ENCODE measurements at regions not wholly inside any gene's neighbourhood (a gene's known extent, or its start where the extent isn't known, plus 50 kb on each side); places are given as distances from the start of the nearest gene placed in this dataset.
A peak's percentile ranks its signal among the peaks of the same experiment; 100 is the strongest.

GRCh38 chr12:124225730-124226129 lies 69.2 kb upstream of the RFLNA start:
- DNase-seq: no peak

- no peak for DNase-seq
Measured at GRCh38 chr12:124227951-124228711, 66.8 kb upstream of the RFLNA start.

- no peak for DNase-seq
Measured at GRCh38 chr12:124229520-124229919, 65.4 kb upstream of the RFLNA start.

GRCh38 chr12:124230117-124230757 lies 64.7 kb upstream of the RFLNA start:
- DNase-seq: no peak

GRCh38 chr12:124230789-124231188 lies 64.1 kb upstream of the RFLNA start:
- DNase-seq: no peak

GRCh38 chr12:124231980-124232653 lies 62.8 kb upstream of the RFLNA start:
- peak; percentile 84 to 95 (median 86) for DNase-seq

- DNase-seq: no peak
Measured at GRCh38 chr12:124232654-124232987, 62.3 kb upstream of the RFLNA start.

GRCh38 chr12:124233041-124233796 lies 61.7 kb upstream of the RFLNA start:
- DNase-seq: no peak

- DNase-seq: no peak
Measured at GRCh38 chr12:124233846-124234640, 60.9 kb upstream of the RFLNA start.

- no peak for DNase-seq
Measured at GRCh38 chr12:124236625-124237031, 58.3 kb upstream of the RFLNA start.

- DNase-seq: no peak
Measured at GRCh38 chr12:124238886-124239285, 56.0 kb upstream of the RFLNA start.

- peak; percentile 15 to 49 (median 45) for DNase-seq
Measured at GRCh38 chr12:124240493-124240892, 54.4 kb upstream of the RFLNA start.

- DNase-seq: no peak
Measured at GRCh38 chr12:124241776-124242528, 52.9 kb upstream of the RFLNA start.

- DNase-seq: no peak
Measured at GRCh38 chr12:124242529-124243065, 52.3 kb upstream of the RFLNA start.

- no peak for DNase-seq
Measured at GRCh38 chr12:124243936-124244335, 51.0 kb upstream of the RFLNA start.
